Mucosa of rectum (tissue), 2 donors: ENCODE measurements at regions not wholly inside any gene's neighbourhood (a gene's known extent, or its start where the extent isn't known, plus 50 kb on each side); places are given as distances from the start of the nearest gene placed in this dataset.

Experiments
- H3K27ac ChIP-seq, 2 donors: one replicate each; pipeline ENCODE4 v1.7.0; 2013; ENCODE audit warnings: inconsistent platforms in 2 of 2, low read depth in 2 of 2, low read length in 2 of 2
- H3K27me3 ChIP-seq, 2 donors: one replicate each; pipeline ENCODE4 v1.7.0; 2013; ENCODE audit warnings: low read length in 2 of 2; ENCODE audit not compliant: control insufficient read depth in 2 of 2, insufficient read depth in 2 of 2
- H3K36me3 ChIP-seq, 2 donors: one replicate each; pipeline ENCODE4 v1.7.0; 2013; ENCODE audit warnings: low read length in 2 of 2; ENCODE audit not compliant: control insufficient read depth in 2 of 2, insufficient read depth in 2 of 2
- H3K4me1 ChIP-seq, 2 donors: one replicate each; pipeline ENCODE4 v1.7.0; 2013; ENCODE audit warnings: low read length in 2 of 2, mild to moderate bottlenecking in 1 of 2; ENCODE audit not compliant: control insufficient read depth in 2 of 2, insufficient read depth in 2 of 2
- H3K4me3 ChIP-seq, 2 donors: one replicate each; pipeline ENCODE4 v1.7.0; 2013; ENCODE audit warnings: low read length in 2 of 2
- H3K9ac ChIP-seq, 2 donors: one replicate each; pipeline ENCODE4 v1.7.0; 2013; ENCODE audit warnings: low read length in 2 of 2, low read depth in 1 of 2, mild to moderate bottlenecking in 1 of 2
- H3K9me3 ChIP-seq, 2 donors: one replicate each; pipeline ENCODE4 v1.7.0; 2013; ENCODE audit warnings: low read length in 2 of 2; ENCODE audit not compliant: control insufficient read depth in 2 of 2
- donor health status: healthy.
- donor health status: Normal muscosa, but diverticular disease.

DNA sequence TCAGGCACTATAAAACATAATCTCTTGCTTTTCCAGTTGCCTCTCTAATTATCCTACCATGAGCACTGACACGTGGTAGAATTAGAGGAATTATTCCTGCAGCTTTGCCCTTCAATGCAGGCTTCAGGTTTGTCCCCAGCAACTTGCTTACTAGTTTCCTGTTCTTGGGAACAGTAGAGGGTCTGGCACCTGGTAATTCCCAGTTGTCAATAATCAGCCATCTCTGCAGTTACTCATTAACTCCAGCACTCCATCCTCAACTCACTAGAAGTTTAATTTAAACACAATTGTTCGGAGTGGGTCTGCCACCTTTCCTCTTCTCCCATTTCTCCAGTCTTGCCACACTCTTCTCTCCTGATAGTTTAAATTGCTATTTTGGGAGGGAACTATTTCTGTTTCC, 324.3 kb upstream of the KIAA1217 start:
- Histone ChIP-seq H3K36me3 (no peaks in the 10 kb centered on the region), H3K27ac (no peak overlapping the region), H3K4me3 (no peak overlapping the region), H3K9ac (no peak overlapping the region), H3K4me1 (no peaks in the 10 kb centered on the region), H3K27me3 (no peaks in the 10 kb centered on the region), H3K9me3 (no peaks in the 10 kb centered on the region)

DNA sequence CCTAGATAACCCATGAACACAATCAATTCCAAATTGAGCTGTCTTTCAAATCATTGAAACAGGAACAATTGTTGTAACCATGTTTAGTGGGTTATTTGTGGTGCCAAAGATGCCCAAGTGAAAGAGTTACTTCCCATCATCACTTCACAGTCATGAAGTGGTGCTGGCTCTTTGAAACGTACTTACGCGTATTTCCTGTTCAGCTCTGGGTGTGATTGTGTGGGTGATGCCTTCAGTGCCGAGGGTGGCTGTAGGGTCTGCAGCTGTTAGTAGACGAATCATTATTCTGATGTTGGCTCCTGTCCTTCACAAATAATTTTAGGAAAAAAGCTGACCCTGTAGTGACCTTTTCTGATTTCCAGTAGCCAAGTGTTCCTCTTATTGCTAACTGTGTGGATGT, 323.1 kb upstream of the KIAA1217 start:
- no peak overlapping the region for H3K9ac ChIP-seq
- H3K36me3 ChIP-seq, result no peaks in the 10 kb centered on the region
- H3K27ac ChIP-seq, result no peak overlapping the region
- H3K9me3 ChIP-seq, result no peaks in the 10 kb centered on the region
- no peaks in the 10 kb centered on the region for H3K4me1 ChIP-seq
- no peaks in the 10 kb centered on the region for H3K27me3 ChIP-seq
- no peak overlapping the region for H3K4me3 ChIP-seq

- H3K4me3 ChIP-seq, result no peak overlapping the region
- H3K9ac ChIP-seq, result no peak overlapping the region
- H3K27me3 ChIP-seq, result no peaks in the 10 kb centered on the region
- H3K9me3 ChIP-seq, result no peaks in the 10 kb centered on the region
- H3K4me1 ChIP-seq, result no peaks in the 10 kb centered on the region
- no peaks in the 10 kb centered on the region for H3K36me3 ChIP-seq
- no peak overlapping the region for H3K27ac ChIP-seq
Observed at GRCh38 chr10:23886355-23886754, 322.6 kb upstream of the KIAA1217 start.

DNA sequence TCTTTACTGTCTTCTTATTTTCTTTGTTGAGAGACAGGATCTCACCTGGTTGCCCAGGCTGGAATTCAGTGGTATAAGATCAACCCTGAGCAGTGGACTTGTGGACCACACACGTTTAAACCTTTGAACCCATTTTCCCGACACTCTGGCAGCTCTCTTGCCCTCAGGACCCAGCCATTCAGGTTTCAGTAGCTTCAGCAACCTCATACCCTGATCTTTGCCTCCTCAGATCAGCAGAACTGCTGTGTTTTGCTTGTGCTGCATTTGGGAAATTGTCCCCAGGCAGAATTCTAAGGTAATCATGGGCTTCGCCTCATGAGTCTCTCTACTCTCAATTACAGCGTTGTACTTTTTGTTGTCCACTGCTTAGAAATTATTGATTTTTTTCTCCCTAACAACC, 317.6 kb upstream of the KIAA1217 start:
- no peaks in the 10 kb centered on the region for H3K36me3 ChIP-seq
- no peaks in the 10 kb centered on the region for H3K27me3 ChIP-seq
- no peak overlapping the region for H3K27ac ChIP-seq
- H3K9me3 ChIP-seq, result no peaks in the 10 kb centered on the region
- H3K4me3 ChIP-seq, result no peak overlapping the region
- no peaks in the 10 kb centered on the region for H3K4me1 ChIP-seq
- H3K9ac ChIP-seq, result no peak overlapping the region

- Histone ChIP-seq H3K36me3 (no peaks in the 10 kb centered on the region), H3K4me3 (no peak overlapping the region), H3K9me3 (no peaks in the 10 kb centered on the region), H3K27ac (no peak overlapping the region), H3K27me3 (no peaks in the 10 kb centered on the region), H3K9ac (no peak overlapping the region), H3K4me1 (no peaks in the 10 kb centered on the region)
Observed at GRCh38 chr10:23892296-23892695, 316.6 kb upstream of the KIAA1217 start.

DNA sequence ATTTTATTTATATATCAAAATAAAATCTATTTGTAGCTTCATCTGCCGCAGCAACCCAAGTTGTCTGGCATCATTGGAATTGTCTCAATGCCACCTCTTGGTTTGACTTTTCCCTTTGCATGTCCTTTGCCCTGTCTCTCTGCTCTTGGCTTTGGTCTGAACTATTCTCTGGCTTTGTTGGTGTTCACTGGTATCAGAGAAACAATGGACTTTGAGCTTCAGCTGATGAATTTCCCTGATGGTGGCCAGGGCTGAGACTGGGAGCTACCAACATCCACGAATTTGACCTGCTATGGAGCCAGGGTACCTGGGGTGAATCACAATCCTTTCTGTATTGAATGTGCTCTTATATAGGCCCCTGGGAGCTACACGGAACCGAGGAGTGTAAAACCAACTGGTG, 311.7 kb upstream of the KIAA1217 start:
- Histone ChIP-seq H3K9me3 (no peaks in the 10 kb centered on the region), H3K27ac (no peak overlapping the region), H3K9ac (no peak overlapping the region), H3K4me3 (no peak overlapping the region), H3K27me3 (no peaks in the 10 kb centered on the region), H3K36me3 (no peaks in the 10 kb centered on the region), H3K4me1 (no peaks in the 10 kb centered on the region)

DNA sequence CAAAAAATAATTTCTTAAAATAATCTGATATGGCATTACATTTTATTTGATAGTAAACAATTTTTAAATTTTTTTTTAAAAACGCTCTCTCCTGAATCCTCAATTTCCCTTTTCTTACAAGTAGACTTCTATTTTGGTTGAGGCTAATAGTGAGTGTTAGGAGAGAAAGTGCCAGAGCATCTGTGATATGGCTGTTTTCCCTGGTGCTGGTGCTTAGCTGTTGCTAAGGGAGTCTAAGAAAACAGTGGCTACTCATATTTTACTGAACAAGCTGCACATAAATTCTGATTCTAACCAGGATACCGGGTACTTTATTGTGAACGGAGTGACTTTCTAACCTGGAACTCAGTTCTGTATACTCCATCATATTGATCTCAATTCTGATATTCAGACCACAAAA, 311.1 kb upstream of the KIAA1217 start:
- Histone ChIP-seq H3K9me3 (no peaks in the 10 kb centered on the region), H3K4me1 (no peaks in the 10 kb centered on the region), H3K36me3 (no peaks in the 10 kb centered on the region), H3K27ac (no peak overlapping the region), H3K4me3 (no peak overlapping the region), H3K27me3 (no peaks in the 10 kb centered on the region), H3K9ac (no peak overlapping the region)

DNA sequence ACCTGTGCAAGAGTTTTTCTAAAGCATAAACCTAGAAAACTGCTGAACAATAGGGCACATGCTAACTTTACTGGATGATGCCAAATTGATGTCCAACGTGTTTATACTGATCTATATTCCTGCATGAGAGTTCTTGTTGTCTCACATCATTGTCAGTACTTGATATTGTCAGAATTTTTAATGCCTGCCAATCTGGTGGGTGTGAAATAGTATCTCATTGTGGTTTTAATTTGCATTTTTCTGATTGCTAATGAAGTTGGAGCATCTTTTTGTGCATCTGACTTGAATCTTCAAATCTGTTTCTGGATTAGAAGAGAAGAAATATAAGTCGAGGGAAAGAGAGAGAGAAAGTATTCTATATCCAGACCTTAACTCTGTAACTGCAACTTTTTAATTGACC, 309.8 kb upstream of the KIAA1217 start:
- Histone ChIP-seq H3K9me3 (no peaks in the 10 kb centered on the region), H3K27ac (no peak overlapping the region), H3K4me1 (no peaks in the 10 kb centered on the region)

DNA sequence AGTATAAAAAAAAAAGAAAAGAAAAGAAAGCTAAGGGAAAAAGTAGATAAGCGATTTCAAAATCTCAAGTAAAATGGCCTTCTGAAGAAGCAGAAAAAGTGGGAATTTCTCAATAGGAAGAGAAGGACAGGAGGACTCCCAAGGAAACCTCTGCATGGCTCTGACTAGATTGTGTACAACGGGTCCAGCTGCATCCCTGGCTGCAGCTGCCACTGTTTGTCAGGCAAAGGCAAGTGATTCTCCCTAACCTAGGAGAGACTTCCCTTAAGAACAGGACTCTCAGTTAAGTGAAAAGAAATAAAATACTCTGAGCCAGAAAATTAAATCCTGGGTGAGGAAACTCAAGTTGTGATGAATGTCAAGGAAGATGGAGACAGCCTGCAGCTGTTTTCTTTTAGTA, 298.6 kb upstream of the KIAA1217 start:
- no peak overlapping the region for H3K27ac ChIP-seq
- H3K36me3 ChIP-seq, result no peaks in the 10 kb centered on the region
- no peak overlapping the region for H3K4me3 ChIP-seq
- no peaks in the 10 kb centered on the region for H3K4me1 ChIP-seq
- H3K9me3 ChIP-seq, result no peaks in the 10 kb centered on the region
- peaks cover 0 to 2% of the 10 kb centered on the region in 2 donors for H3K27me3 ChIP-seq
- H3K9ac ChIP-seq, result no peak overlapping the region

More for the DNA sequence above, 309.8 kb upstream of the KIAA1217 start:
- Histone ChIP-seq H3K4me3 (no peak overlapping the region), H3K9ac (no peak overlapping the region), H3K36me3 (no peaks in the 10 kb centered on the region), H3K27me3 (no peaks in the 10 kb centered on the region)

DNA sequence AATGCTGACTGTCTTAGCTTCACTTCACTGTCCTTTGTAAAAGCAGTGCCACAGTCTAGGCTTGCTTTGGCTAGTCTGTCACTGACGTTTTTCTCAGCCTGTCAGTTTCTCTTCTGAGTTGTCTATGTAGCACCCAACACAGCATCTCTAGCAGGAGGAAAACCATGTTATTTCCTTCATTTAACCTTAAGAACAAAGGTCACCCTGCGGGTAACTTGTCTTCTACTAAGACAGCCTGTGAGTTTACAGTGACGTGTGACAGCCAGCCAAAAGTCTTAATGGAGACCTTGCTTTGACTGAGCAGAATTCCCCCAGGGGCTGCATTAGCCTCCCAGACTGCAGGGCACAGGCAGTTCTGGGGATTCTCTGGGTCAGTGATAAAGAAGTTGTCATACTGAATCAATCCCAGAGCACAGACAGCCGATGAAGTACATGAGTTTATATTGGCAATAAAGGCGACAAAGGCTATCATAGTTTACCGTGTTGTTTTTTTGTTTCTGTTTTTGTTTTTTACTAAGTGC, 296.0 kb upstream of the KIAA1217 start:
- Histone ChIP-seq H3K4me3 (no peak overlapping the region), H3K9ac (no peak overlapping the region), H3K4me1 (no peaks in the 10 kb centered on the region), H3K36me3 (no peaks in the 10 kb centered on the region), H3K27ac (no peak overlapping the region), H3K27me3 (peaks cover 0 to 1% of the 10 kb centered on the region in 2 donors), H3K9me3 (no peaks in the 10 kb centered on the region)

DNA sequence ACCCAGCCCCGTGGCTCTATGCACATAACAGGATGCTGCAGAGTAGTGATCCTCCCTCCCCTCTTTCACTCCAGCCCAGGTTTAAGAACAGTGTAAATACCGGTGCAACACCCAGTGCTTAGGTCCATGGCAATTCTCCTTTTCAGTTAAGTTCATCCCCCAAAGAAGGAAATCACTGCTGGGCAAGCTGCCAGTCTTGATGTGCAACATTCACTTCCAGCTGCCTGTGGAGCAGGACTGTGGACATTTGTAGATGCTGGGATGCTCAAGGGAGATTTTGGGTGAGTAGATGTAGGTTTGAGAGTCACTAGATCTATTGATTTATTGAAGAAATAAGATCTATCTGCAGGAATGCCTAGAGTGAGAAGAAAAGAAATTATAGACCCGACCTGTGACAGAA, 294.3 kb upstream of the KIAA1217 start:
- Histone ChIP-seq H3K36me3 (no peaks in the 10 kb centered on the region), H3K27me3 (no peaks in the 10 kb centered on the region), H3K27ac (no peak overlapping the region), H3K4me3 (no peak overlapping the region), H3K4me1 (no peaks in the 10 kb centered on the region), H3K9me3 (no peaks in the 10 kb centered on the region), H3K9ac (no peak overlapping the region)
